ENCODE measurements at regions not wholly inside any gene's neighbourhood (a gene's known extent, or its start where the extent isn't known, plus 50 kb on each side); places are given as distances from the start of the nearest gene placed in this dataset.

DNA sequence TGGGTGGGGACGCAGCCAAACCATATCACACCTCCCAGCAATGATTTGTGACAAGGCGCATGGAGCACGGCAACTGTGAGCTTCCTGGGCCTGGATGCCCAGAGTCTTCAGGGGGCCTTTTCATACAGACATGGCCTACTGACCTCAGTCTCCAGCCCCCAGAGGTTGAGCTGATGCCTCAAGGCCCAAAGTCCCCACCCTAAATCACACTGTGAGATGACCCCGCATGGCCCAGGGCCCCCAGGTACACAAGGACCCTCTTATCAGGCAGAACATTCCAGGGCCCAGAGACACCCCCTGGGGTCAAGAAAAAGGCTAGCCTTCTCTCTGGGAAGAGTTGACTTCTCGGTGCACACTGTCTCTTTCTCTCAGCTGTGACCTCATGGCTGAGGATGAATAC is 179.7 kb upstream of the C1orf174 start:
- Histone ChIP-seq H3K4me1 (ENCODE audit: low read length) (no peaks in the 10 kb centered on the region), H4K20me1 (ENCODE audit: insufficient read depth, low read length) (no peaks in the 10 kb centered on the region), H3K79me2 (ENCODE audit: low read length) (no peaks in the 10 kb centered on the region), H3K9me3 (ENCODE audit: insufficient read depth, low read length) (no peaks in the 10 kb centered on the region), H3K9ac (ENCODE audit: low read length) (no peak overlapping the region), H3K27me3 (ENCODE audit: low read depth, low read length) (no peaks in the 10 kb centered on the region), H3K4me3 (ENCODE audit: low read length) (no peak overlapping the region), H3K27ac (ENCODE audit: low read length) (no peak overlapping the region), H3K4me2 (ENCODE audit: low read length) (no peak overlapping the region), H3K36me3 (replicated peaks; ENCODE audit: low read depth, low read length) (no peaks in the 10 kb centered on the region), H2AFZ (ENCODE audit: low read depth, low read length) (no peak overlapping the region)
- no peak for TF ChIP-seq CTCF (IDR thresholded peaks at IDR 0.05; ENCODE audit: low read depth, low read length)
- no peak for TF ChIP-seq EZH2phosphoT487 (IDR thresholded peaks at IDR 0.05; ENCODE audit: low read depth)

- H4K20me1 ChIP-seq (ENCODE audit: insufficient read depth, low read length) = no peaks in the 10 kb centered on the region
- no peak overlapping the region for H3K27ac ChIP-seq (ENCODE audit: low read length)
- no peaks in the 10 kb centered on the region for H3K4me1 ChIP-seq (ENCODE audit: low read length)
- no peaks in the 10 kb centered on the region for H3K79me2 ChIP-seq (ENCODE audit: low read length)
- H3K27me3 ChIP-seq (ENCODE audit: low read depth, low read length) = no peaks in the 10 kb centered on the region
- H3K9me3 ChIP-seq (ENCODE audit: insufficient read depth, low read length) = no peaks in the 10 kb centered on the region
- TF ChIP-seq EZH2phosphoT487 (IDR thresholded peaks at IDR 0.05; ENCODE audit: low read depth) = no peak
- TF ChIP-seq CTCF (IDR thresholded peaks at IDR 0.05; ENCODE audit: low read depth, low read length) = no peak
- H3K36me3 ChIP-seq (replicated peaks; ENCODE audit: low read depth, low read length) = no peaks in the 10 kb centered on the region
- H3K4me3 ChIP-seq (ENCODE audit: low read length) = no peak overlapping the region
- no peak overlapping the region for H2AFZ ChIP-seq (ENCODE audit: low read depth, low read length)
- no peak overlapping the region for H3K9ac ChIP-seq (ENCODE audit: low read length)
- H3K4me2 ChIP-seq (ENCODE audit: low read length) = no peak overlapping the region
These were observed 182.0 kb upstream of the C1orf174 start for GRCh38 chr1:4081806-4082711.

DNA sequence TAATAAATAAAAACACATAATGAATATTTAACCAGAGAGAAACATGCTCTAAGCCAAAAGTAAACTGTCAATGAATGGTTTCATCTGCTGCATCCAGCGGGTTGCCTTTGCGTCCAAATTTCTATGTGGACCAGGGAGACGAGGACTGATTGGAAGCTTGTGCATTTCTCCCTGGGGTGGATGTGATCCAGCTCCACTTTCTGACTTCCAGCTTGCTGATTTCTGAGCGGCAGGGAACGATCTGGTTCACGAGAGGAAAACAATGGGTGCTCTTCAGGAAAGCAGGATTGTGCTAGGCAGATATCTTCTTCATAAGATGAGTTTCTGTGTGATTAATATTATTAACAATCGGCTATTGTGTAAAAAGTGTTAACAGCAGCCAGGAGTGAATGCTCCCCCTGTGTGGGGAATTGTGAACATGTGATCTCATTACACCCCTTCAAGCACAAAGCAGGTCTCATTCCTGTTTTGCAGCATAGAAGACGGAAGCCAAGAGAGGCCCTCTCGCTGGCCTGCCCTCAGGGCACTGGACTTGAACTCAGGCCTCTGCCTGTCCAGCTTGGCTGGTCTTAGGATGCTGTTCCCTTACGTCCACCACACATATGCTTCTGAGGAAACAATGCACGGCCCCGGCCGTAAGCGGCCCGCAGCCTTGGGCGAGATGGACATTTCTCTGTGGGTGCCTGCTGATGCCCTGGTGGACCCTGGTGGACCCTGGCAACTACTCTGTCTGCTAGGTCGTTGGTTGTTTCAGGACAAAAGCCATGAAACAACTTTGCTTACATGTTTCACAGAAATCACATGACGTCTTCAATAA is 183.4 kb upstream of the C1orf174 start:
- Histone ChIP-seq H4K20me1 (ENCODE audit: insufficient read depth, low read length) (no peaks in the 10 kb centered on the region), H2AFZ (ENCODE audit: low read depth, low read length) (no peak overlapping the region), H3K4me3 (ENCODE audit: low read length) (no peak overlapping the region), H3K27ac (ENCODE audit: low read length) (no peak overlapping the region), H3K9me3 (ENCODE audit: insufficient read depth, low read length) (no peaks in the 10 kb centered on the region), H3K27me3 (ENCODE audit: low read depth, low read length) (no peaks in the 10 kb centered on the region), H3K4me2 (ENCODE audit: low read length) (no peak overlapping the region), H3K79me2 (ENCODE audit: low read length) (no peaks in the 10 kb centered on the region), H3K4me1 (ENCODE audit: low read length) (no peaks in the 10 kb centered on the region), H3K9ac (ENCODE audit: low read length) (no peak overlapping the region), H3K36me3 (replicated peaks; ENCODE audit: low read depth, low read length) (no peaks in the 10 kb centered on the region)
- no peak for TF ChIP-seq EZH2phosphoT487 (IDR thresholded peaks at IDR 0.05; ENCODE audit: low read depth)
- no peak for TF ChIP-seq CTCF (IDR thresholded peaks at IDR 0.05; ENCODE audit: low read depth, low read length)

- TF ChIP-seq EZH2phosphoT487 (IDR thresholded peaks at IDR 0.05; ENCODE audit: low read depth) (no peak), CTCF (IDR thresholded peaks at IDR 0.05; ENCODE audit: low read depth, low read length) (no peak)
- no peak overlapping the region for H3K4me3 ChIP-seq (ENCODE audit: low read length)
- H3K4me2 ChIP-seq (ENCODE audit: low read length) = no peak overlapping the region
- H4K20me1 ChIP-seq (ENCODE audit: insufficient read depth, low read length) = no peaks in the 10 kb centered on the region
- H2AFZ ChIP-seq (ENCODE audit: low read depth, low read length) = no peak overlapping the region
- H3K27ac ChIP-seq (ENCODE audit: low read length) = no peak overlapping the region
- H3K79me2 ChIP-seq (ENCODE audit: low read length) = no peaks in the 10 kb centered on the region
- H3K9ac ChIP-seq (ENCODE audit: low read length) = no peak overlapping the region
- H3K9me3 ChIP-seq (ENCODE audit: insufficient read depth, low read length) = no peaks in the 10 kb centered on the region
- H3K27me3 ChIP-seq (ENCODE audit: low read depth, low read length) = no peaks in the 10 kb centered on the region
- H3K36me3 ChIP-seq (replicated peaks; ENCODE audit: low read depth, low read length) = no peaks in the 10 kb centered on the region
- H3K4me1 ChIP-seq (ENCODE audit: low read length) = no peaks in the 10 kb centered on the region
These were observed 184.0 kb upstream of the C1orf174 start for GRCh38 chr1:4084048-4084431.
